Pancreas (tissue), 10 donors: ENCODE measurements at regions not wholly inside any gene's neighbourhood (a gene's known extent, or its start where the extent isn't known, plus 50 kb on each side); places are given as distances from the start of the nearest gene placed in this dataset.

Experiments used
- ATAC-seq, 4 donors: fragments of 200-7000 bp; cut with Tn5 transposase; one replicate each; pipeline versions ENCODE4 v1.8.0 to v1.9.1; 2020; ENCODE audit warnings: mild to moderate bottlenecking in 4 of 4, moderate library complexity in 4 of 4
- DNase-seq, 6 donors: peaks; one replicate each; pipeline ENCODE4 v3.0.0-alpha.2; 2020
- FAIRE-seq: peaks from 2 replicates; lab custom pipeline; 2012; peaks lifted over from hg19 to GRCh38; lab: Jason Lieb, UNC
- H3K27ac ChIP-seq, 4 donors: fragments of 200-600 bp; sonication (generic); 1 replicate in 3 of 4; 2 replicates in 1 of 4; pipeline versions ENCODE4 v1.5.0 to v1.8.0; 2020
- H3K27me3 ChIP-seq, 4 donors: fragments of 200-600 bp; one replicate each; pipeline ENCODE4 v1.8.0; 2021
- H3K36me3 ChIP-seq, 3 donors: fragments of 200-600 bp; sonication (generic) in 1 of 3; one replicate each; pipeline versions ENCODE4 v1.5.0 to v1.8.0; 2020 to 2021
- H3K4me1 ChIP-seq, 3 donors: fragments of 200-600 bp; one replicate each; pipeline ENCODE4 v1.8.0; 2021
- H3K4me3 ChIP-seq, 4 donors: fragments of 200-600 bp; sonication (generic) in 2 of 4; one replicate each; pipeline versions ENCODE4 v1.5.0 to v1.8.0; 2020 to 2021
- H3K9me3 ChIP-seq, 4 donors: fragments of 200-600 bp; one replicate each; pipeline ENCODE4 v1.8.0; 2021
- CTCF ChIP-seq, 4 donors: fragments of 200-600 bp; sonication (generic) in 3 of 4; IDR thresholded peaks; one replicate each; pipeline versions ENCODE4 v1.5.0 to v1.8.0; 2021; ENCODE audit warnings: antibody characterized with exemption in 4 of 4
- WGBS, 2 donors: extraction: QIAGEN DNeasy Blood & Tissue Kit; methylation state at CpG; one replicate each; pipeline ENCODE4 v1.1.7; 2013; 5-methylcytosine and 5-hydroxymethylcytosine counted together
- intact Hi-C, 3 donors: fragments of 100-400 bp; cut with DNase I; formaldehyde crosslinking; loops; one replicate each; pipeline versions ENCODE4 v1.11.1 to v1.14.2; 2022
- donor health status: healthy with polysubstance abuse.
- donor health status: DM: no; HTN: no; CAD: no; lungs with moderate emphysema.
- donor health status: DM: no; HTN: no; CAD: no.
- donor health status: control.
- donor health status: control.
- donor health status: Bipolar disorder and iron deficiency.
- donor health status: DM: yes; HTN: yes; CAD: no.
- donor health status: DM: no; HTN: no; CAD: no.
- donor health status: DM: no; HTN: no; CAD: no.
- donor health status: DM: yes; HTN: yes; CAD: no.

DNA sequence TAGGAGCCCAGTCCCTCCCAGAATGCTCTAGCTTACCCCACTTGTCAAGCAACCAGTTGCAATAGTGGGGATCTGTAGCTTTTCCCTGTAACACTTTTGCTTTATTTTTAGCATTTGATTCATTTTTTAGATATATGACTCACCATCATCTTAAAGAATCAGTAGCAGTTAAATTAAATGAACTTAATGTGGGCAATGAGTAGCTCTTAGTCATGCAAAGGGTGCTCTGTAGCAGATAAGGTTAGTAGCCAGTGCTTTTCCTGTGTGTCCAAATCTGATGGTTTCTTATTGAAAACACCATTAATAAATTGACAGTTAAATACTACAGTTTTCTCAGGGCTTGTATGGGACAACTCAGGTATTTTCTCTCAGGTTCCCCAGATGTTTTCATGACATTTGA lies 311.8 kb downstream of the RERGL start:
- H3K27ac ChIP-seq: no peak overlapping the region
- intact Hi-C loops: loop anchor here (5.0 kb wide), 1 partner anchor 84 kb away; no protein-coding TSS in a partner anchor
- no peak overlapping the region for H3K4me3 ChIP-seq
- H3K9me3 ChIP-seq: no peaks in the 10 kb centered on the region
- H3K4me1 ChIP-seq: no peaks in the 10 kb centered on the region
- H3K27me3 ChIP-seq: no peaks in the 10 kb centered on the region
- FAIRE-seq (no peak), ATAC-seq (no peak), DNase-seq (no peak)
- no peaks in the 10 kb centered on the region for H3K36me3 ChIP-seq
- no peak for TF ChIP-seq CTCF (IDR thresholded peaks at IDR 0.05)

DNA sequence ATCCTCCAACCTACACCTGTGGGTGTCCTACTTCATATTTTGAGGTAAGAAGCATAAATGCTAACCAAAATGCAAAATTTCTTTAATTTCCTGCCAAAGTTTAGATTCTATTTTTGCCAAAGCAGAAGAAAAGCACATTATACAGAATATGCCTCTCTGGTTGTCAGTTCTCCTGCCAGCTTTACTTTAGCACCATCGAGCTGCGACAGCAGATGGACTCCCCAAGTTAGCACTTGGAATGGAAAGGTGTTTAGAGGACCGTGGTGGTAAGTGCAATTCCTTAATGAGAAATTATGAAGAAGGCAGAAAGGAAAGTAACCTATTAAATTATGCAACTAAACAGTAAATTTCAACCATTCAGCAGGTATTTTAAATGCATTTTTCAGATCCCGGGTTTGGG lies 326.6 kb downstream of the RERGL start:
- no peak overlapping the region for H3K4me3 ChIP-seq
- 71 to 82% methylated on average over 4 of the region's 4 CpGs for WGBS, 2 donors
- TF ChIP-seq CTCF (IDR thresholded peaks at IDR 0.05): no peak
- no peaks in the 10 kb centered on the region for H3K27me3 ChIP-seq
- FAIRE-seq (no peak), DNase-seq (no peak), ATAC-seq (no peak)
- no peaks in the 10 kb centered on the region for H3K9me3 ChIP-seq
- H3K27ac ChIP-seq: no peak overlapping the region
- H3K36me3 ChIP-seq: no peaks in the 10 kb centered on the region
- intact Hi-C loops: loop anchor here in 2 of 3 donors (5.0 kb wide), 1 partner anchor 89 kb away; no protein-coding TSS in a partner anchor
- H3K4me1 ChIP-seq: no peaks in the 10 kb centered on the region

- Histone ChIP-seq H3K4me3 (no peak overlapping the region), H3K27ac (no peak overlapping the region), H3K36me3 (no peaks in the 10 kb centered on the region), H3K27me3 (no peaks in the 10 kb centered on the region), H3K4me1 (no peaks in the 10 kb centered on the region), H3K9me3 (no peaks in the 10 kb centered on the region)
- WGBS, 2 donors: 56 to 80% methylated on average over 8 of the region's 8 CpGs
- DNase-seq (no peak), FAIRE-seq (no peak), ATAC-seq (no peak)
- intact Hi-C loops: loop anchor here in 2 of 3 donors (5.0 kb wide), 1 partner anchor 92 kb away; no protein-coding TSS in a partner anchor
- TF ChIP-seq CTCF (IDR thresholded peaks at IDR 0.05): no peak
These were observed 330.0 kb downstream of the RERGL start for GRCh38 chr12:17759982-17760381.
